PC-3 (cell line): ENCODE measurements at regions not wholly inside any gene's neighbourhood (a gene's known extent, or its start where the extent isn't known, plus 50 kb on each side); places are given as distances from the start of the nearest gene placed in this dataset.

Experiments
- CTCF ChIP-seq: fragments of 300-600 bp; sonication (generic); conservative IDR thresholded peaks from 2 replicates; pipeline ENCODE4 v1.5.1; 2017; ENCODE audit warnings: antibody characterized with exemption, low read depth, mild to moderate bottlenecking, low read length
- EZH2 ChIP-seq: fragments of 300-600 bp; sonication (generic); IDR thresholded peaks from one replicate; pipeline ENCODE4 v1.6.1; 2017; ENCODE audit warnings: antibody characterized with exemption, mild to moderate bottlenecking, low read length; ENCODE audit not compliant: unreplicated experiment
- EZH2phosphoT487 ChIP-seq: fragments of 300-600 bp; sonication (generic); IDR thresholded peaks from 2 replicates; pipeline ENCODE4 v1.6.1; 2018; ENCODE audit warnings: mild to moderate bottlenecking, antibody characterized with exemption, low read length, borderline replicate concordance

GRCh38 chr3:111325160-111325718 is 216.8 kb upstream of the CD96 start:
- TF ChIP-seq EZH2 (no peak), CTCF (no peak), EZH2phosphoT487 (no peak)
